HG02763 (cell line): ENCODE measurements at regions not wholly inside any gene's neighbourhood (a gene's known extent, or its start where the extent isn't known, plus 50 kb on each side); places are given as distances from the start of the nearest gene placed in this dataset.
"Not testable (repeated sequence)": the region's sequence is repeated elsewhere in the genome, so short reads cannot be mapped to it uniquely, and the experiment has no call there.

ENCODE experiments used
- ATAC-seq: cut with Tn5 transposase; IDR thresholded peaks from one replicate; pipeline ENCODE4 v1.9.1; 2021; ENCODE audit warnings: mild to moderate bottlenecking, moderate library complexity; ENCODE audit not compliant: unreplicated experiment

- not testable (repeated sequence) for ATAC-seq
Observed at GRCh38 chr2:91568391-91569338, 2877.2 kb downstream of the RPIA start.

DNA sequence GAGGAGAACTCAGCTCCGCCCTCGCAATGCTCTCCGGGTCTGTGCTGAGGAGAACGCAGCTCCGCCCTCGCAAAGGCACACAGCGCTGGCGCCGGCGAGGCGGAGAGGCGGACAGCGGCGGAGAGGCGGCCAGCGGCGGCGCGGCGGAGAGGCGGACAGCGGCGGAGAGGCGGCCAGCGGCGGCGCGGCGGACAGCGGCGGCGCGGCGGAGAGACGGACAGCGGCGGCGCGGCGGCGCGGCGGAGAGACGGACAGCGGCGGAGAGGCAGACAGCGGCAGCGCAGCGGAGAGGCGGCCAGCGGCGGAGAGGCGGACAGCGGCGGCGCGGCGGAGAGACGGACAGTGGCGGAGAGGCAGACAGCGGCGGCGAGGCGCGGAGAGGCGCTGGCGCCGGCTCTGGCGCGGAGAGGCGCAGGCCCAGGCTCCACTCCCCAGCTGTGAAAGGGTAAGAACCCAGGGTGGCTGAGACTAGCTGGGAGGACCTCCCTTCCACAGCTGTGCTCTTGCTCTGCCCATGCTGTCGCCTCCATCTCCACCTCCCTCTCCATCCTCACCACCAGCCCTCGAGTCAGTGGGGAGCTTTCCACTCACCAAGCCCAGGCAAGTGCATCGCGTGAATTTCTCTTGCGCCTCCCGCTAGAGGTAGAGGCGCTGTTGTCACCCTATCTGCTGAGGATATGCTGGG, 2879.9 kb downstream of the RPIA start:
- ATAC-seq: not testable (repeated sequence)

DNA sequence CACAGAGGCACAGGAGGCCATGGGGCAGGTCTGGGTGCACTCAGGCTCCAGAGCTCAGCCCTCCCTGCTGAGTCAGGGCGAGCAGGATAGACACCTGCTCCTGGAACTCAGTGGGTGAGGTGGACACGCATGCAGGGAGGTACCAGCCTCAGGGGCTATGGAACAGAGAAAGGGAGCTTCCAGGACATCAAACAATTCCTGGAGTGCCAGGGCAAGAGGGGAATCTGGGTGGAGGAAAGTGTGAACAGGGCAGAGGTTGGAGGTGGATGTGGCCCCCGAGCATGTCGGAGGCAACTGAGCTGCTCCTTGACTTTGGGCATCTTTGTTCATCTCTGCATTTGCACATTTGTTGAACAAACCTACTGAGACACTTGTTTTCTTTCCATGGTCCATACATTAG, 2881.5 kb downstream of the RPIA start:
- not testable (repeated sequence) for ATAC-seq

DNA sequence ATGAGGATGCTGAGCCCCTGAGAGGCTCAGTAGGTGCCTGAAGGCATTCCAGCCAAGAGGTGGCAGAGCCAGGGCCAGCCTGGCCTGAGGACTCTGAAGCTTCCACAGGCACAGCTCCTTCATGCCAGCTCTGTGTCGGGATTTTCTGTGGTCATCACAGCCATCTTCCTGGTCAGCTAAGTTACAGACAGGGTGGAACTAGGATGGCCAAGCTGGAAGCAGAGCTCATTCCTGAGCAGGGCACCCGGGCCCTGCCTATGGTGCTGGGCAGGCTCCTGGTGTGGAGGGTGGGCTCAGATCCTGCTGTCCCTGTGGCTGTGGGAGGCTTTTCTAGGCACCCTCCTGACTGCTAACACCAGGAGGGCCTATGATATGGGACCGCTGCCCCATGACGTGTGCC, 2882.3 kb downstream of the RPIA start:
- ATAC-seq: not testable (repeated sequence)

GRCh38 chr2:91574255-91574654, 2882.8 kb downstream of the RPIA start:
- not testable (repeated sequence) for ATAC-seq

DNA sequence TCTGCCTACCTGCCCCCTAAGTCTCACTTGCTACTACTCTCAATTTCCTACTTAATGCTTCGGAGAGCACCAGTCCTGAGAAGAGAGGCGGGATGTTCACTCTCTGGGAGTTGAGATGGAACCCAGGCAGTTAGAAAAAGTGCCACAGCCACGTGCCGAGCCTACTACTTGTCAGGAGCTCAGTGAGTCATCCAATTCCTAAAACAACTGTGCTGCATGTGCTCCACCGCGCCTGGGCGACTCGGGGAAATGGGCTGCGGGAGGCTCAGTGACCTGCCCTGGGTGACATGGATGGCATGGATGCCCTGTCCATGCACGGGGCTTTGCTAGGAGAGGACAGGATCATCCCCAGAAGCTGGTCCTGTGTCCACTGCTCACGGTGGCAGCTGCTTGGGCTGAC, 2884.2 kb downstream of the RPIA start:
- not testable (repeated sequence) for ATAC-seq

DNA sequence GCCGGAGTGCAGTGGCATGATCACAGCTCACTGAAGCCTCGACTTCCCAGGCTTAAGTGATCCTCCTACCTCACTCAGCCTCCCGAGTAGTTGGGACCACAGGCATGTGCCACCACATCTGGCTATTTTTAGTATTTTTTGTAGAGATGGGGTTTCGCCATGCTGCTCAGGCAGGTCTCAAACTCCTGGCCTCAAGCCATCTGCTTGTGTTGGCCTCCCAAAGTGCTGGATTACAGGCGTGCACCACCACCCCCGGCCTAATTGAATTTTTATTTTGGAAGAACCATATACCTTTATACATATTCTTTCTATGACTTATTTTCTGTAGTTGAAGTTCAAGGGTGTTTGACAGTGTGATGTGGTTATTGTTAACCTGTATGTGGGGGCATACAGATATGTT, 2885.9 kb downstream of the RPIA start:
- not testable (repeated sequence) for ATAC-seq

GRCh38 chr2:91578678-91579077, 2887.2 kb downstream of the RPIA start:
- ATAC-seq: not testable (repeated sequence)

- not testable (repeated sequence) for ATAC-seq
Observed at GRCh38 chr2:91579555-91579954, 2888.1 kb downstream of the RPIA start.

GRCh38 chr2:91580043-91580442, 2888.6 kb downstream of the RPIA start:
- ATAC-seq: not testable (repeated sequence)

- ATAC-seq: not testable (repeated sequence)
Observed at GRCh38 chr2:91587098-91587497, 2895.6 kb downstream of the RPIA start.

GRCh38 chr2:91587908-91588535, 2896.5 kb downstream of the RPIA start:
- not testable (repeated sequence) for ATAC-seq

GRCh38 chr2:91588782-91589223, 2897.3 kb downstream of the RPIA start:
- not testable (repeated sequence) for ATAC-seq

DNA sequence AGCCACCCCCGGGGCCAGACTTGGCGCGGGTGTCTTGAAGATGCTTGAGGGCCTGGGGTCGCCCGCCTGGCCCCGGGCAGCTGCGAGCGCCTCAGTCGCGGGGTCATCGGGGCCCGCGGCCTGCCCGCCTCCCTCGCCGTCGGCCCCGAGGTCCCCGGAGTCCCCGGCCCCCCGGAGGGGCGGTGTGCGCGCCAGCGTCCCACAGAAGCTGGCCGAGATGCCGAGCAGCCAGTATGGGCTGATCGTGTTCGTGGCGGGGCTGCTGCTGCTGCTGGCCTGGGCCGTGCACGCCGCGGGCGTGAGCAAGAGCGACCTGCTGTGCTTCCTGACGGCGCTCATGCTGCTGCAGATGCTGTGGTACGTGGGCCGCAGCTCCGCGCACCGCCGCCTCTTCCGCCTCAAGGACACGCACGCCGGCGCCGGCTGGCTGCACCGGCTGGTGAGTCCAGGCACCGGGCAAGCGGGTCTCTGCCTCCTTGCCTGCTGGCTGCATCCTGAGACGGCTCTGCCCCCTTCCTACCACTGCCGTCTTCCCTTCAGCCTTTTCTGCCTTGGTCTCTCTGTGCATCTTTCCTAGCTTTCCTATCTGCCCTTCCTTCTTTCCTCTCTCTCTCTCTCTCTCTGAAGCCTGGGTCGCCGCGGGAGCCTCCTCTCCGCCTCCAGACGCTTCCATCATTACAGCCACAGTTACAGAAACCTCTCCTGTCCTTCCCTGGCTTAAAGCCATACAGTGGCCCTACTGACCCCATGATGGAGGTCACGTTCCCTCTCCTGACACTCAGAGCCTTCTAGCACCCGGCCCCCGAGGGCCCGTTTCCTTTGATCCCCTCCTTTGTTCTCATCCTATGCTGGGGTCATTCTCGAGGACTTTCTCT, 2898.2 kb downstream of the RPIA start:
- ATAC-seq: not testable (repeated sequence)

GRCh38 chr2:91590381-91590780, 2898.9 kb downstream of the RPIA start:
- not testable (repeated sequence) for ATAC-seq

DNA sequence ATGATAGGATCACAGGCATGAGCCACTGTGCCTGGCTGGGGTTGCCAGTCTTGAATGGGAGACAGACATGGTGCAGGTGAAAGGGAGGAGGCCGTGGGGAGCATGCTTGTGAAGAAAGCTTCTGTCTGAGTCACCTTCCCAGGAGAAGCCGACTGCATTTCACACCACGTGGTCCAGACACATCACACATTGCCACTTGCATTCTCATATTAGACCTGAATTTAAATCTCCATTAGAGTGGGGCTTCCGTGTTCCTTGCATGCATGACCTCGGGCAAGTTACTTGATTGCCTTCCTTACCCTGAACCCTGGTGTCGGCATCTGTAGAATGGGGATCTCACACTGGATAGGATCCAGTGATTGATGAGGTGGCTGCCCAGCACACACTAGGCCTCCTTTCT, 2899.6 kb downstream of the RPIA start:
- ATAC-seq: not testable (repeated sequence)

GRCh38 chr2:91597436-91597835, 2906.0 kb downstream of the RPIA start:
- not testable (repeated sequence) for ATAC-seq

DNA sequence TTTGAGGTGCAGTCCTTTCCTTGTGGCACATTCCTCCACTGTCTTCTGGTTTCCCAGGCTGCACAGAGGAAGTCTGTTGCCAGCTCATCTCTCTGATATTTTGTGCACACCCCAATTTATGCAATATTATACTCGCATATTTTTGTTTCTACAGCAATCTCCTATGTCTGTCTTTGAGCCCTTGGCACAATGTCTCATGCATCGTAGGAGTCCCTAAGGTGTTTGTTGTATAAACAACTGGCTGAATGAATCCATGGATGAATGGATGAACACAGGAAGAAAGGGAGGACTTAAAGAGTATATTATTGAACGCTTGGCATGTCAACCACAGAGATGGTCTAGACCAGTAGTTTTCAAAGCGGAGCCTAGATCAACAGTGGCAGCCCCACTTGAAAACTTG, 2907.0 kb downstream of the RPIA start:
- ATAC-seq: not testable (repeated sequence)

DNA sequence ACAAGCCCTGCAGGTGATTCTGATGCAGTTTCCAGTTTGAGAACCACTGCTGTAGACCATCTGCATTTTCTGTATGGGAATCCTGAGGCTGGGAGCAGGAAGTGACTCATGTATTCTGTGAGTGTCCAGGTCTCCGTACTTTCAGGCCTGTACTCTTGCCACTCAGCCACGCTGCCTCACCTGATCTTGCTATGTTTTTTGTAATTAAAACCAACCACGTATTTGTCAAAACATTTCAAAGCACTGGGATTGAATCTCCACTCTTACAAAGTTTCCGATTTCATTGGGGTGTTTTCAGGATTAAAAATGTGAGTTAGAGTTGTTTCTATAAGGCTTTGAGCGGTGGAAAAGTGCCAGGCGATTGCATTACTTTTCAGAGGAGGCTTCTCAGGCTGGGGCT, 2907.5 kb downstream of the RPIA start:
- ATAC-seq: not testable (repeated sequence)

- ATAC-seq: not testable (repeated sequence)
Observed at GRCh38 chr2:91602860-91603259, 2911.4 kb downstream of the RPIA start.
